Smooth muscle cell (in vitro differentiated cells): ENCODE measurements at regions not wholly inside any gene's neighbourhood (a gene's known extent, or its start where the extent isn't known, plus 50 kb on each side); places are given as distances from the start of the nearest gene placed in this dataset.

Experiments used
- DNase-seq: peaks from one replicate; lab custom pipeline; 2025; ENCODE audit not compliant: unreplicated experiment; lab: John Stamatoyannopoulos, UW
- H2AFZ ChIP-seq: fragments of 200-600 bp; sonication (generic); 2 replicates; pipeline ENCODE4 v1.6.0; 2016; ENCODE audit warnings: antibody characterized with exemption, low read depth, mild to moderate bottlenecking
- H3F3A ChIP-seq: fragments of 200-600 bp; sonication (generic); 2 replicates; pipeline ENCODE4 v1.6.0; 2017; ENCODE audit warnings: antibody characterized with exemption, low read depth
- H3K27ac ChIP-seq: fragments of 200-600 bp; sonication (generic); 2 replicates; pipeline ENCODE4 v1.5.1; 2016; ENCODE audit warnings: low read depth, mild to moderate bottlenecking
- H3K27me3 ChIP-seq: fragments of 200-600 bp; sonication (generic); 2 replicates; pipeline ENCODE4 v1.6.1; 2016; ENCODE audit warnings: low read depth, mild to moderate bottlenecking
- H3K36me3 ChIP-seq: fragments of 200-600 bp; sonication (generic); 2 replicates; pipeline ENCODE4 v1.5.1; 2016; ENCODE audit warnings: low read depth
- H3K4me1 ChIP-seq: fragments of 200-600 bp; sonication (generic); 2 replicates; pipeline ENCODE4 v1.5.1; 2016; ENCODE audit warnings: low read depth
- H3K4me2 ChIP-seq: fragments of 200-600 bp; sonication (generic); 2 replicates; pipeline ENCODE4 v1.6.0; 2016; ENCODE audit warnings: mild to moderate bottlenecking
- H3K4me3 ChIP-seq: fragments of 200-600 bp; sonication (generic); 2 replicates; pipeline ENCODE4 v1.5.1; 2016; ENCODE audit warnings: mild to moderate bottlenecking
- H3K79me2 ChIP-seq: fragments of 200-600 bp; sonication (generic); 2 replicates; pipeline ENCODE4 v1.6.0; 2016; ENCODE audit warnings: low read depth, mild to moderate bottlenecking
- H3K9ac ChIP-seq: fragments of 200-600 bp; sonication (generic); 2 replicates; pipeline ENCODE4 v1.6.0; 2016; ENCODE audit warnings: low read depth
- H3K9me3 ChIP-seq: fragments of 200-600 bp; sonication (generic); replicated peaks from 2 replicates; pipeline ENCODE4 v1.5.1; 2016; ENCODE audit warnings: low read depth
- H4K20me1 ChIP-seq: fragments of 200-600 bp; sonication (generic); 2 replicates; pipeline ENCODE4 v1.6.0; 2016; ENCODE audit warnings: low read depth
- CTCF ChIP-seq: fragments of 200-600 bp; sonication (generic); IDR thresholded peaks from 2 replicates; pipeline ENCODE4 v1.5.1; 2017; ENCODE audit warnings: borderline replicate concordance, mild to moderate bottlenecking, antibody characterized with exemption; ENCODE audit not compliant: insufficient read depth, poor library complexity, severe bottlenecking
- WGBS: methylation state at CpG from one replicate; pipeline ENCODE4 v1.1.7; 2016; ENCODE audit warnings: low lambda C conversion rate; 5-methylcytosine and 5-hydroxymethylcytosine counted together

- H3K36me3 ChIP-seq: no peaks in the 10 kb centered on the region
- H3F3A ChIP-seq: no peaks in the 10 kb centered on the region
- H3K4me3 ChIP-seq: no peak overlapping the region
- WGBS: 70% methylated on average over 3 of the region's 3 CpGs
- H2AFZ ChIP-seq: no peak overlapping the region
- no peaks in the 10 kb centered on the region for H3K4me1 ChIP-seq
- no peaks in the 10 kb centered on the region for H3K9me3 ChIP-seq
- no peak for DNase-seq
- H3K4me2 ChIP-seq: no peak overlapping the region
- H3K79me2 ChIP-seq: no peaks in the 10 kb centered on the region
- no peak overlapping the region for H3K9ac ChIP-seq
- H4K20me1 ChIP-seq: no peaks in the 10 kb centered on the region
- H3K27me3 ChIP-seq: no peaks in the 10 kb centered on the region
- TF ChIP-seq CTCF: no peak
- H3K27ac ChIP-seq: no peak overlapping the region
These were observed 119.2 kb downstream of the CDC7 start for GRCh38 chr1:91619881-91620280.

GRCh38 chr1:91621360-91621759, 120.7 kb downstream of the CDC7 start:
- Histone ChIP-seq H3K36me3 (no peaks in the 10 kb centered on the region), H3K9me3 (no peaks in the 10 kb centered on the region), H3K27me3 (no peaks in the 10 kb centered on the region), H2AFZ (no peak overlapping the region), H3K4me1 (no peaks in the 10 kb centered on the region), H4K20me1 (no peaks in the 10 kb centered on the region), H3F3A (no peaks in the 10 kb centered on the region), H3K79me2 (no peaks in the 10 kb centered on the region), H3K4me3 (no peak overlapping the region), H3K9ac (no peak overlapping the region), H3K4me2 (no peak overlapping the region), H3K27ac (no peak overlapping the region)
- 98% methylated on average over 3 of the region's 3 CpGs for whole genome bisulfite sequencing
- no peak for TF ChIP-seq CTCF
- DNase-seq: no peak

GRCh38 chr1:91621907-91622306, 121.3 kb downstream of the CDC7 start:
- no peak for DNase-seq
- no peaks in the 10 kb centered on the region for H4K20me1 ChIP-seq
- H3K27me3 ChIP-seq: no peaks in the 10 kb centered on the region
- WGBS: 95% methylated on average over 2 of the region's 2 CpGs
- H3K4me1 ChIP-seq: no peaks in the 10 kb centered on the region
- H3K79me2 ChIP-seq: no peaks in the 10 kb centered on the region
- H3K9me3 ChIP-seq: no peaks in the 10 kb centered on the region
- no peak for TF ChIP-seq CTCF
- no peak overlapping the region for H3K9ac ChIP-seq
- no peak overlapping the region for H3K4me2 ChIP-seq
- H3K27ac ChIP-seq: no peak overlapping the region
- H2AFZ ChIP-seq: no peak overlapping the region
- no peaks in the 10 kb centered on the region for H3K36me3 ChIP-seq
- H3K4me3 ChIP-seq: no peak overlapping the region
- no peaks in the 10 kb centered on the region for H3F3A ChIP-seq

- Histone ChIP-seq H3F3A (no peaks in the 10 kb centered on the region), H3K27me3 (no peaks in the 10 kb centered on the region), H3K9me3 (no peaks in the 10 kb centered on the region), H3K36me3 (no peaks in the 10 kb centered on the region), H2AFZ (no peak overlapping the region), H3K4me3 (no peak overlapping the region), H4K20me1 (no peaks in the 10 kb centered on the region), H3K4me1 (no peaks in the 10 kb centered on the region), H3K27ac (no peak overlapping the region), H3K4me2 (no peak overlapping the region), H3K9ac (no peak overlapping the region), H3K79me2 (no peaks in the 10 kb centered on the region)
- no peak for DNase-seq
- TF ChIP-seq CTCF: no peak
- WGBS: 96% methylated on average over 3 of the region's 3 CpGs
These were observed 122.0 kb downstream of the CDC7 start for GRCh38 chr1:91622616-91623015.
